ENCODE measurements at regions not wholly inside any gene's neighbourhood (a gene's known extent, or its start where the extent isn't known, plus 50 kb on each side); places are given as distances from the start of the nearest gene placed in this dataset.

- Histone ChIP-seq H3K27ac (ENCODE audit: low read depth, low read length) (no peak overlapping the region), H3K4me3 (ENCODE audit: insufficient read depth, low read depth, low read length) (no peak overlapping the region), H3K27me3 (ENCODE audit: insufficient read depth, low read length) (no peaks in the 10 kb centered on the region), H2AFZ (ENCODE audit: low read depth, low read length) (no peak overlapping the region), H3K9me3 (ENCODE audit: insufficient read depth, low read depth, low read length) (no peaks in the 10 kb centered on the region), H3K9ac (ENCODE audit: low read length) (no peak overlapping the region), H3K4me2 (ENCODE audit: low read length) (no peak overlapping the region), H3K79me2 (ENCODE audit: insufficient read depth, low read length) (no peaks in the 10 kb centered on the region), H4K20me1 (ENCODE audit: insufficient read depth, low read length) (no peaks in the 10 kb centered on the region), H3K36me3 (ENCODE audit: insufficient read depth, low read length) (no peaks in the 10 kb centered on the region), H3K4me1 (ENCODE audit: insufficient read depth, low read length) (peaks cover 6% of the 10 kb centered on the region)
- TF ChIP-seq CTCF (IDR thresholded peaks at IDR 0.05; ENCODE audit: insufficient read depth, low read depth, low read length) = no peak
- no peak for TF ChIP-seq EZH2 (IDR thresholded peaks at IDR 0.05; ENCODE audit: insufficient read depth, low read length)
- Mint-ChIP-seq H3K27ac (ENCODE audit: unreplicated experiment) (no peak overlapping the region), H3K27me3 (ENCODE audit: low read depth, unreplicated experiment) (no peaks in the 10 kb centered on the region), H3K9me3 (ENCODE audit: unreplicated experiment) (no peaks in the 10 kb centered on the region), H3K4me1 (ENCODE audit: low read depth, unreplicated experiment) (peaks cover 41% of the 10 kb centered on the region), H3K36me3 (ENCODE audit: low read depth, unreplicated experiment) (no peaks in the 10 kb centered on the region), H3K4me3 (ENCODE audit: unreplicated experiment) (no peak overlapping the region)
- FAIRE-seq (no peak), DNase-seq (ENCODE audit: low read depth) (no peak)
These were observed 73.4 kb upstream of the ITPRID2 start for GRCh38 chr2:181818058-181818680.

- Histone ChIP-seq H3K9ac (ENCODE audit: low read length) (no peak overlapping the region), H3K4me3 (ENCODE audit: insufficient read depth, low read depth, low read length) (no peak overlapping the region), H3K4me1 (ENCODE audit: insufficient read depth, low read length) (peaks cover 5% of the 10 kb centered on the region), H3K36me3 (ENCODE audit: insufficient read depth, low read length) (no peaks in the 10 kb centered on the region), H2AFZ (ENCODE audit: low read depth, low read length) (peak overlapping the region; percentile 7), H4K20me1 (ENCODE audit: insufficient read depth, low read length) (no peaks in the 10 kb centered on the region), H3K79me2 (ENCODE audit: insufficient read depth, low read length) (no peaks in the 10 kb centered on the region), H3K9me3 (ENCODE audit: insufficient read depth, low read depth, low read length) (no peaks in the 10 kb centered on the region), H3K27ac (ENCODE audit: low read depth, low read length) (no peak overlapping the region), H3K27me3 (ENCODE audit: insufficient read depth, low read length) (no peaks in the 10 kb centered on the region), H3K4me2 (ENCODE audit: low read length) (no peak overlapping the region)
- DNase-seq (ENCODE audit: low read depth) (no peak), FAIRE-seq (no peak)
- Mint-ChIP-seq H3K27me3 (ENCODE audit: low read depth, unreplicated experiment) (no peaks in the 10 kb centered on the region), H3K36me3 (ENCODE audit: low read depth, unreplicated experiment) (no peaks in the 10 kb centered on the region), H3K9me3 (ENCODE audit: unreplicated experiment) (no peaks in the 10 kb centered on the region), H3K4me3 (ENCODE audit: unreplicated experiment) (no peak overlapping the region), H3K27ac (ENCODE audit: unreplicated experiment) (no peak overlapping the region), H3K4me1 (ENCODE audit: low read depth, unreplicated experiment) (peaks cover 35% of the 10 kb centered on the region)
- TF ChIP-seq CTCF (IDR thresholded peaks at IDR 0.05; ENCODE audit: insufficient read depth, low read depth, low read length) = no peak
These were observed 72.7 kb upstream of the ITPRID2 start for GRCh38 chr2:181818840-181819239.

- no peak overlapping the region for H3K4me2 ChIP-seq (ENCODE audit: low read length)
- no peaks in the 10 kb centered on the region for H3K36me3 ChIP-seq (ENCODE audit: insufficient read depth, low read length)
- no peak for TF ChIP-seq CTCF (IDR thresholded peaks at IDR 0.05; ENCODE audit: insufficient read depth, low read depth, low read length)
- no peak for TF ChIP-seq EZH2 (IDR thresholded peaks at IDR 0.05; ENCODE audit: insufficient read depth, low read length)
- H3K9me3 ChIP-seq (ENCODE audit: insufficient read depth, low read depth, low read length) = no peaks in the 10 kb centered on the region
- H3K4me1 ChIP-seq (ENCODE audit: insufficient read depth, low read length) = no peaks in the 10 kb centered on the region
- no peak overlapping the region for H3K9ac ChIP-seq (ENCODE audit: low read length)
- Mint-ChIP-seq H3K9me3 (ENCODE audit: unreplicated experiment) (no peaks in the 10 kb centered on the region), H3K27ac (ENCODE audit: unreplicated experiment) (no peak overlapping the region), H3K27me3 (ENCODE audit: low read depth, unreplicated experiment) (no peaks in the 10 kb centered on the region), H3K4me1 (ENCODE audit: low read depth, unreplicated experiment) (peaks cover 25% of the 10 kb centered on the region), H3K36me3 (ENCODE audit: low read depth, unreplicated experiment) (no peaks in the 10 kb centered on the region), H3K4me3 (ENCODE audit: unreplicated experiment) (no peak overlapping the region)
- FAIRE-seq = no peak
- no peaks in the 10 kb centered on the region for H4K20me1 ChIP-seq (ENCODE audit: insufficient read depth, low read length)
- no peaks in the 10 kb centered on the region for H3K79me2 ChIP-seq (ENCODE audit: insufficient read depth, low read length)
- H3K27me3 ChIP-seq (ENCODE audit: insufficient read depth, low read length) = no peaks in the 10 kb centered on the region
- DNase-seq (ENCODE audit: low read depth) = no peak
- no peak overlapping the region for H3K27ac ChIP-seq (ENCODE audit: low read depth, low read length)
- no peak overlapping the region for H3K4me3 ChIP-seq (ENCODE audit: insufficient read depth, low read depth, low read length)
- no peak overlapping the region for H2AFZ ChIP-seq (ENCODE audit: low read depth, low read length)
These were observed 70.5 kb upstream of the ITPRID2 start for GRCh38 chr2:181821049-181821448.

Data from astrocyte (in vitro differentiated cells and primary cell).